Urinary bladder (tissue), 3 donors: ENCODE measurements at regions not wholly inside any gene's neighbourhood (a gene's known extent, or its start where the extent isn't known, plus 50 kb on each side); places are given as distances from the start of the nearest gene placed in this dataset.

ENCODE experiments used
- DNase-seq: peaks from one replicate; pipeline ENCODE4 v3.0.0-alpha.2; 2015; ENCODE audit errors: extremely low spot score
- H3K27ac ChIP-seq: one replicate; pipeline ENCODE4 v1.5.1; 2013; ENCODE audit warnings: low read depth, mild to moderate bottlenecking, moderate library complexity
- H3K36me3 ChIP-seq: one replicate; pipeline ENCODE4 v1.6.1; 2013; ENCODE audit warnings: mild to moderate bottlenecking, moderate library complexity; ENCODE audit not compliant: insufficient read depth
- H3K4me1 ChIP-seq: one replicate; pipeline ENCODE4 v1.6.1; 2013; ENCODE audit warnings: mild to moderate bottlenecking, moderate library complexity; ENCODE audit not compliant: insufficient read depth
- H3K4me3 ChIP-seq: one replicate; pipeline ENCODE4 v1.5.1; 2013; ENCODE audit warnings: low read depth, low read length
- WGBS: extraction: QIAGEN DNeasy Blood & Tissue Kit; methylation state at CpG from one replicate; pipeline ENCODE4 v1.1.7; 2013; 5-methylcytosine and 5-hydroxymethylcytosine counted together
- donor health status: healthy with polysubstance abuse.
- donor health status: healthy.

GRCh38 chr3:159818997-159819500 lies 169.6 kb upstream of the IL12A start:
- Histone ChIP-seq H3K4me3 (no peak overlapping the region), H3K36me3 (no peaks in the 10 kb centered on the region), H3K4me1 (no peaks in the 10 kb centered on the region), H3K27ac (no peak overlapping the region)
- DNase-seq: no peak
- WGBS: 56% methylated on average over 3 of the region's 3 CpGs

DNA sequence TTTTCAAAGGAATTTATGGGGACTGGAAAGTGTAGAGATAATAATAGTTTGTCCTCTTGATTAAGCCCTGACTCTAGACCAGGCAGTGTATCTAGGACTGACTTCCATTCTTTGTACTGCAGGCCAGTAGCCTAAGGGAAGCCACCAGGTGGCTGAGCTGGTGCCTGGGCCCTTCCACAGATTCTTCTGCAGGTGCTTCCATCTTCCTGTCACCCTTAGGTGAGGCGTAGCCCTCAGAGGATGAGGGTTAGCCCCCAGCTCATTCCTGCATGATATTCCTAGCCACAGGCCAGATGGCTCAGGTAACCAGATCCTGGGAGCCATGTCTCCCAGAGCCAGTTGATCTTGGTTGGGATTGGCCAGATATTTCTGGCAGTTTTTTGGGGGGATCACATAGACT lies 169.0 kb upstream of the IL12A start:
- H3K27ac ChIP-seq: no peak overlapping the region
- no peaks in the 10 kb centered on the region for H3K36me3 ChIP-seq
- 96% methylated on average over 1 of the region's 1 CpG for WGBS
- peaks cover 1% of the 10 kb centered on the region for H3K4me1 ChIP-seq
- DNase-seq: no peak
- H3K4me3 ChIP-seq: no peak overlapping the region

- no peak for DNase-seq
- 80% methylated on average over 6 of the region's 6 CpGs for WGBS
- H3K36me3 ChIP-seq: no peaks in the 10 kb centered on the region
These were observed 167.5 kb upstream of the IL12A start for GRCh38 chr3:159821110-159821509.

GRCh38 chr3:159821736-159822135 lies 166.9 kb upstream of the IL12A start:
- no peak for DNase-seq
- Histone ChIP-seq H3K4me3 (no peak overlapping the region), H3K36me3 (no peaks in the 10 kb centered on the region), H3K4me1 (peaks cover 1% of the 10 kb centered on the region), H3K27ac (no peak overlapping the region)
- WGBS: 88% methylated on average over 5 of the region's 5 CpGs

More at GRCh38 chr3:159821110-159821509, 167.5 kb upstream of the IL12A start:
- no peak overlapping the region for H3K4me3 ChIP-seq
- peaks cover 1% of the 10 kb centered on the region for H3K4me1 ChIP-seq
- H3K27ac ChIP-seq: no peak overlapping the region

- Histone ChIP-seq H3K4me3 (no peak overlapping the region), H3K27ac (no peak overlapping the region), H3K4me1 (peaks cover 1% of the 10 kb centered on the region), H3K36me3 (no peaks in the 10 kb centered on the region)
- no peak for DNase-seq
- 71% methylated on average over 3 of the region's 3 CpGs for WGBS
These were observed 164.9 kb upstream of the IL12A start for GRCh38 chr3:159823780-159824179.

DNA sequence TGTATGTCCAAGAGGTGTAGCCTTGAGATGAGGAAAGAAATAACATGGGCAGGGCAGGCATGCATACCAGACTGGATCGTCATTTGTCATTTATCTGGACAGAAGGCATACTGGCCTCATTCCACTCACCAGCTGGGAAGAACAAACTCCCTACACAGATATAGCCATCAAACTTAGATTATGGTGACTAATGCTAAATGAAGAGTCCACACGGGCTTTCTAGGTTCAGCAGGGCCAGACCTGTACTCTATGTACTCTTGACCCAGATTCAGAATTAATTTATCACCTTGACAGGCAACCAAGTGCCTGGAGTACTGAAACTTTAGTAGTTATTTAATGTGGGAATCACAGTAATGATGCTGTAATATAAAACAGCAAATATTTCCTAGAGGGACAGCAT lies 164.3 kb upstream of the IL12A start:
- H3K4me1 ChIP-seq: peaks cover 1% of the 10 kb centered on the region

DNA sequence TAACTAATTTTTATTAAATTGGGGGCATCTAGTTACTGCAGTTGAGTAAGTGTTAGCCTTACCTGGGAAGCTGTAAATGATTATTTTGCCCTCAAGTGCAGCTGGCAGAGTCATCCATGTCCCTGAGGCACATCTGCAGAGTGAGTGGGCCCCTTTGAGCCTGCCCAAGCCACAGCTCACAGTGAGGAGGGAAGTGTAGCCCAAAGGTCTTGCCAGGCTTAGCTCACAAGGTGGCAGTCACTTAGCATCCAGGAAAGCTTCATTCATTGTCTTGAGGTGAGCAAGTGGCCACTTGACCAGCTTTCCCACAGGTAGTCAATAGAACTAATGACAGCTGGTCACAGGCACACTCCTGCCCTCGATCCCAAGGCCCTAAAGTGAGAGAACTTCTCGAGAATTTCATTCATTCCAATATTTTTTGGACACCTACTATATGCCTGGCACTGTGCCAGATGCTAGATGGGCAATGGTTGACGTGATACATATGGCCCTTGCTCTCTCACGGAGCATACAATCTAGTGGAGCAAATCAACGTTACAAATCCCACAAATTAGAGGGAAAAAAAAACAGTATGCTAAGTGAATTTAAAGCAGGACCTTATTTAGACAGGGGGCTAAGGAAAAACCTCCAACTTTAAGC lies 163.3 kb upstream of the IL12A start:
- peaks cover 1% of the 10 kb centered on the region for H3K4me1 ChIP-seq
- WGBS: 44% methylated on average over 5 of the region's 5 CpGs
- no peak for DNase-seq
- no peaks in the 10 kb centered on the region for H3K36me3 ChIP-seq
- no peak overlapping the region for H3K27ac ChIP-seq
- no peak overlapping the region for H3K4me3 ChIP-seq

More for the DNA sequence above, 164.3 kb upstream of the IL12A start:
- no peak overlapping the region for H3K27ac ChIP-seq
- DNase-seq: no peak
- H3K4me3 ChIP-seq: no peak overlapping the region
- H3K36me3 ChIP-seq: no peaks in the 10 kb centered on the region
- 18% methylated on average over 2 of the region's 2 CpGs for WGBS

DNA sequence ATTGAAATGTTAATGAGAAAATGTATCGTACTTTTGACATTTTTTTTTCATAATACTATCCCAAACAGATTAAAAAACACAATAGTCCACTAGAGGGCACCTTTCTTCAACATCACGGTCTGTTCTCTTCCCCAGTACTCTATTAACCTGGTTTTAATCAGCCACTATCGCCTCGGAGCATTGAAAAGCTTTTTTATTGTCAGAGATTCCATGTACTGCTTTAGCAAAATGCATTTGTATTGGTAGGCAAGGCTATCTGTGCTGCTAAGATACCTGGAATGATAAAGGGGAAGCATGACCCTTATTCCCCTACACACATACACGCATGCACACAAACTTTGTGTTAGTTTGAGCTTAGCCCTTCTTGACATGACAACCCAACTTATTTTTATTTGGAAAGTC lies 160.1 kb upstream of the IL12A start:
- WGBS: 21% methylated on average over 5 of the region's 5 CpGs
- Histone ChIP-seq H3K4me3 (no peak overlapping the region), H3K27ac (no peak overlapping the region), H3K36me3 (no peaks in the 10 kb centered on the region), H3K4me1 (peaks cover 1% of the 10 kb centered on the region)
- DNase-seq: no peak

DNA sequence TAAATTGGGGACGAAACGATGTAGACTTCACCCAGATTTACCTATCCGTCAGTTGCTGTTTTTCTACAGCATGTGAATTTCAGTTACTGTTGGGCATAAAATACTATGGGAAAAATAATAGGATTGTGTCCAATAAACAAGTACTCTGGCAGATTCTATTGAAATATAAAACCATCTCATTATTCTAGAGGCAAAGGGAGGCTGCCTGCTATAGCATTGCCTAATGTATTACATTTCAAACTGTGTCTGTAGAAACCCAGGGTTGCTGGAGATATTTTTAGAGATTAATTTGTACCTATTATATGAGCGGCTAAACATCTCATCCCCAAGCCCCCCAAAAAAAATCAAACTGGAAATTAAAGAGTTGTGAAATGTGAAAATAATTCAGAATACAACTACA lies 159.6 kb upstream of the IL12A start:
- H3K4me1 ChIP-seq: peaks cover 1% of the 10 kb centered on the region
- peaks cover under 1% of the 10 kb centered on the region for H3K36me3 ChIP-seq
- H3K4me3 ChIP-seq: no peak overlapping the region
- no peak for DNase-seq
- WGBS: 88% methylated on average over 4 of the region's 4 CpGs
- H3K27ac ChIP-seq: no peak overlapping the region

DNA sequence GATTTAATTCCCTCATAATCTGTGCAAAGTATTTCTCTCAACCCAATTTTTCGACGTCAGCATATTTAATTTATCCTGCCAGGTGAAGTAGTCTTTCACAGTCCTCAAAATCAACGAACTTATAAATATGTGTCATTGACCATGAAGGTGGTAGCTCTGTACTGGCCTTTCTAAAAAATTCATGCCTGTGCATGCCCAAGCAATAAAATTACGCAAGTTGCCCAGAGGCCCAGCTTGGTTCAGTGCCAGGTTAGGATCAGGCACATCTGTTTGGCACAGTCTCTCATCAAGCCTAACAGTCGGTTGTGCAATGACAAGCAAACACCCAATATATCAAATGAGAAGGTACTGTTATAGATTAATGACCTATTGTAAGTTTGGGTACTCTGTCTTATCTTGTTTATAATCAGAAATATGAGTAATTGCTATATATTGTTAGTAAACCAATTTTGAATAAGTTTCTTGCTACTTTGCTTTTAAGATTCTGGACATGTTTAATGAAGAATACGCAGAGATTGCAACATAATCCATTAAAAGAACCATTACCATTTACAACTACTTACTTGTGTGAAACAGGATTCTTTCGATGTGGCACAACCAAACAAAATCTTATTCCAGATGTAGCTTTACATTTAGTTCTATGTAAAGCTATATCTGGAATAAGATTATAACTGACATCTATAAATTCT lies 159.0 kb upstream of the IL12A start:
- no peak for DNase-seq
- H3K27ac ChIP-seq: no peak overlapping the region
- WGBS: 54% methylated on average over 7 of the region's 7 CpGs
- no peak overlapping the region for H3K4me3 ChIP-seq
- no peaks in the 10 kb centered on the region for H3K4me1 ChIP-seq
- peaks cover 2% of the 10 kb centered on the region for H3K36me3 ChIP-seq

GRCh38 chr3:159830523-159831154 lies 158.0 kb upstream of the IL12A start:
- no peak overlapping the region for H3K27ac ChIP-seq
- 92% methylated on average over 1 of the region's 1 CpG for WGBS
- peaks cover 2% of the 10 kb centered on the region for H3K36me3 ChIP-seq
- H3K4me1 ChIP-seq: no peaks in the 10 kb centered on the region
- DNase-seq: no peak
- no peak overlapping the region for H3K4me3 ChIP-seq

GRCh38 chr3:159831466-159831865 lies 157.2 kb upstream of the IL12A start:
- H3K4me1 ChIP-seq: no peaks in the 10 kb centered on the region
- 89% methylated on average over 2 of the region's 2 CpGs for WGBS
- H3K27ac ChIP-seq: no peak overlapping the region

DNA sequence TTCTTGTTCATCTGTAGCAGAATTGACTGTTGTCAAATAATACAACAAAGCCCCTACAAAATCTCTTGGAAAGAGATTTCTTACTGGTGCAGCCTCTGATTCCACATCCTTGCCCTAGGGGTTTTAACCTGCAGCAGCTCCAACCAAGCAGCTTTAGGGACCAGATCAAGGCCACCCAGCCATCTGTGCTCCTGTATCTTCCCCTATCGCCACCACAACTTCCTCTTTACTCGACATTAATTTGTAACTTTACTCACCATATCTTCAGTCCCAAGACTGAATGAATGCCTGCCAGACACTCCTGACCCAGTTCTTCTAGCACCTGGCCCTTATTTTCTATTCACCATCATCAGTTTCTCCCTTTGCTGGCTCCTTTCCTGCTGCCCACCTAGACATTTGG lies 156.6 kb upstream of the IL12A start:
- Histone ChIP-seq H3K4me1 (no peaks in the 10 kb centered on the region), H3K4me3 (no peak overlapping the region), H3K27ac (no peak overlapping the region), H3K36me3 (peaks cover 2% of the 10 kb centered on the region)
- DNase-seq: no peak
- 72% methylated on average over 2 of the region's 2 CpGs for WGBS

More at GRCh38 chr3:159831466-159831865, 157.2 kb upstream of the IL12A start:
- Histone ChIP-seq H3K4me3 (no peak overlapping the region), H3K36me3 (peaks cover 2% of the 10 kb centered on the region)
- DNase-seq: no peak

DNA sequence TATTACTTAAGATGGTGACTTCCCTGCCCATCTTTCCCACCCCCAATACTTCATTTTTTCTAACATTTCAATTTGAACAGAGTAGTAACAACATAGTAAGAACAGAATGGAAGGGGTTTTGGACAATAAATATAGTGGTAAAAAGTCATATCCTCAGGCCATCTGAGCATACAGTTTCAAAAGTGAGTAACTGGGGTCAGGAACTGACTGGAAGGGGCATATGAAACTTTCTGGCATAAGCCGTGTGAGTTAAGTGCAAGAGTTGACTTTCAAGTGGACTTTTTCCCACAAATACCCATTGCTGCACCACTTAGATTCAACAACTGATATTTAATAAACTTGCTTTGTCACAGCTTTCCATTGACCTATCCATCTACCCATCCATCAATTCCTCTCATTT lies 153.5 kb upstream of the IL12A start:
- Histone ChIP-seq H3K4me3 (no peak overlapping the region), H3K27ac (no peak overlapping the region), H3K36me3 (peaks cover 2% of the 10 kb centered on the region), H3K4me1 (no peaks in the 10 kb centered on the region)
- 92% methylated on average over 1 of the region's 1 CpG for WGBS
- DNase-seq: no peak
